ENCODE measurements at regions not wholly inside any gene's neighbourhood (a gene's known extent, or its start where the extent isn't known, plus 50 kb on each side); places are given as distances from the start of the nearest gene placed in this dataset.

GRCh38 chr22:48212727-48213126 is 1450.3 kb downstream of the TBC1D22A start:
- TF ChIP-seq POLR2AphosphoS5 (IDR thresholded peaks at IDR 0.05; ENCODE audit: borderline replicate concordance, low read depth, low read length) = no peak
- no peak for TF ChIP-seq EZH2 (IDR thresholded peaks at IDR 0.05)
